Caco-2 (cell line): ENCODE measurements at regions not wholly inside any gene's neighbourhood (a gene's known extent, or its start where the extent isn't known, plus 50 kb on each side); places are given as distances from the start of the nearest gene placed in this dataset.

Experiments
- BruUV-seq: library from RNA; stranded (reverse); fragments of 400-500 nt; replicated peaks from 2 replicates; lab custom pipeline; 2021; lab: Mats Ljungman, UMichigan
- CTCF ChIA-PET: fragments of 300-600 bp; sonication (Branson Sonifier 250); formaldehyde crosslinking; loops from one replicate; lab custom pipeline; 2022; ENCODE audit warnings: antibody characterized with exemption; lab: Charles Lee
- POLR2A ChIA-PET: fragments of 300-600 bp; sonication (Branson Sonifier 250); formaldehyde crosslinking; loops from one replicate; lab custom pipeline; 2022; ENCODE audit warnings: antibody characterized with exemption; lab: Charles Lee
- DNase-seq, 2 experiments: peaks; one replicate each; pipeline versions ENCODE4 v3.0.0 to v3.0.0-alpha.2; 2020 to 2022
- H3K27me3 ChIP-seq: replicated peaks from 2 replicates; pipeline ENCODE4 v1.6.0; 2011; ENCODE audit warnings: low read length; ENCODE audit not compliant: control insufficient read depth, insufficient read depth
- H3K36me3 ChIP-seq: 2 replicates; pipeline ENCODE4 v1.5.1; 2011; ENCODE audit warnings: low read length; ENCODE audit not compliant: control insufficient read depth, insufficient read depth
- H3K4me1 ChIP-seq: fragments of 250-450 bp; sonication (Bioruptor Pico); 2 replicates; pipeline ENCODE4 v1.5.1; 2020; ENCODE audit warnings: mild to moderate bottlenecking
- H3K4me3 ChIP-seq: 2 replicates; pipeline ENCODE4 v1.5.1; 2011; ENCODE audit warnings: low read depth, mild to moderate bottlenecking, control low read depth, low read length
- H3K9me3 ChIP-seq: fragments of 250-450 bp; sonication (Bioruptor Pico); 2 replicates; pipeline ENCODE4 v1.5.1; 2020; ENCODE audit warnings: mild to moderate bottlenecking, moderate library complexity
- H3K27ac Mint-ChIP-seq: one replicate; pipeline ENCODE4 v1.8.0; 2022; ENCODE audit warnings: mixed read lengths; ENCODE audit not compliant: unreplicated experiment
- H3K27me3 Mint-ChIP-seq: one replicate; pipeline ENCODE4 v1.8.0; 2022; ENCODE audit warnings: mixed read lengths; ENCODE audit not compliant: insufficient read depth, unreplicated experiment
- H3K36me3 Mint-ChIP-seq: one replicate; pipeline ENCODE4 v1.8.0; 2022; ENCODE audit warnings: mild to moderate bottlenecking, mixed read lengths; ENCODE audit not compliant: insufficient read depth, unreplicated experiment
- H3K4me1 Mint-ChIP-seq: one replicate; pipeline ENCODE4 v1.8.0; 2022; ENCODE audit warnings: low read depth, mixed read lengths; ENCODE audit not compliant: unreplicated experiment
- H3K4me3 Mint-ChIP-seq: one replicate; pipeline ENCODE4 v1.8.0; 2022; ENCODE audit warnings: mild to moderate bottlenecking, moderate library complexity, mixed read lengths; ENCODE audit not compliant: unreplicated experiment
- H3K9me3 Mint-ChIP-seq: one replicate; pipeline ENCODE4 v1.8.0; 2022; ENCODE audit warnings: mixed read lengths; ENCODE audit not compliant: unreplicated experiment
- CTCF ChIP-seq, 2 experiments: fragments of 200-600 bp in 1 of 2; IDR thresholded peaks; 1 replicate in 1 of 2; 2 replicates in 1 of 2; pipeline versions ENCODE4 v1.5.1 to v1.8.0; 2011 to 2022; ENCODE audit warnings: antibody characterized with exemption in 1 of 2, control low read depth in 1 of 2, inconsistent platforms in 1 of 2, low read depth in 1 of 2, low read length in 1 of 2, mild to moderate bottlenecking in 1 of 2, moderate library complexity in 1 of 2; ENCODE audit not compliant: insufficient read depth in 1 of 2, severe bottlenecking in 1 of 2, unreplicated experiment in 1 of 2
- intact Hi-C: fragments of 100-400 bp; cut with micrococcal nuclease; formaldehyde crosslinking; loops from one replicate; pipeline ENCODE4 v1.10.0; 2022; ENCODE audit not compliant: unreplicated experiment

DNA sequence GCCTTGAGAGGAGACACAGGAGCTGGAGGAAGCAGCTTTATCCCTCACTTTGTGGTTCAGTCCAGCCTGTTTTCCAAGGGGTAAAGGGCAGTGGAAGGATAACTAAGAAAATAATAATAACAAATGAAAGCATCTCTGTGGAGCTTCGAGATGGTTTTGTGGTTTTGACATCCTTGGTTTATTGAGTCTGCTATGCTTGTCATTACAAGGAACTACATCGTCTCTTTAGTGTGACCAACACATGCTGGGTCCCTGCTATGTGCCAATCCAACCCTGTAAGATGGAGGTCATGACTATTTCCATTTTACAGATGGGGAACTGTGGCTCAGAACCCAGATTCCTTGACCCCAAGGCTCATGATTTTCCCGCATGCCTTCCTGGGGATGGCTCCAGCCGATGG, 124.8 kb downstream of the MRM1 start:
- no peaks in the 10 kb centered on the region for H3K36me3 Mint-ChIP-seq
- Histone ChIP-seq H3K27me3 (peaks cover 4% of the 10 kb centered on the region), H3K4me3 (no peak overlapping the region), H3K4me1 (no peaks in the 10 kb centered on the region), H3K9me3 (no peaks in the 10 kb centered on the region), H3K36me3 (no peaks in the 10 kb centered on the region)
- no peaks in the 10 kb centered on the region for H3K9me3 Mint-ChIP-seq
- intact Hi-C loops = loop anchor here (10.0 kb wide), 2 partner anchors 59 to 319 kb away; no protein-coding TSS in a partner anchor
- H3K27me3 Mint-ChIP-seq = peaks cover 23% of the 10 kb centered on the region
- TF ChIP-seq CTCF (IDR thresholded peaks at IDR 0.05; ENCODE audit: insufficient read depth in 1 of 2, low read depth in 1 of 2, low read length in 1 of 2, severe bottlenecking in 1 of 2, unreplicated experiment in 1 of 2) = no peak
- ChIA-PET CTCF (no interaction called here), POLR2A (no interaction called here)
- H3K27ac Mint-ChIP-seq = no peak overlapping the region
- no peak overlapping the region for H3K4me3 Mint-ChIP-seq
- no peak for DNase-seq
- BruUV-seq = no TSS peak
- no peaks in the 10 kb centered on the region for H3K4me1 Mint-ChIP-seq

GRCh38 chr17:36727052-36727451, 125.7 kb downstream of the MRM1 start:
- no TSS peak for BruUV-seq
- H3K36me3 ChIP-seq = no peaks in the 10 kb centered on the region
- Mint-ChIP-seq H3K4me1 (no peaks in the 10 kb centered on the region), H3K27ac (no peak overlapping the region), H3K36me3 (no peaks in the 10 kb centered on the region), H3K9me3 (no peaks in the 10 kb centered on the region), H3K4me3 (no peak overlapping the region), H3K27me3 (peaks cover 25% of the 10 kb centered on the region)
- POLR2A ChIA-PET = no interaction called here
- no peak overlapping the region for H3K4me3 ChIP-seq
- no peak for TF ChIP-seq CTCF (IDR thresholded peaks at IDR 0.05; ENCODE audit: insufficient read depth in 1 of 2, low read depth in 1 of 2, low read length in 1 of 2, severe bottlenecking in 1 of 2, unreplicated experiment in 1 of 2)
- CTCF ChIA-PET = interaction anchor here (0.6 kb wide), 1 partner anchor 124 kb away, joined by 7 read pairs; no protein-coding TSS in a partner anchor
- peaks cover 4% of the 10 kb centered on the region for H3K27me3 ChIP-seq
- no peaks in the 10 kb centered on the region for H3K9me3 ChIP-seq
- intact Hi-C loops = loop anchor here (10.0 kb wide), 2 partner anchors 58 to 318 kb away; no protein-coding TSS in a partner anchor
- DNase-seq = no peak
- H3K4me1 ChIP-seq = no peaks in the 10 kb centered on the region

DNA sequence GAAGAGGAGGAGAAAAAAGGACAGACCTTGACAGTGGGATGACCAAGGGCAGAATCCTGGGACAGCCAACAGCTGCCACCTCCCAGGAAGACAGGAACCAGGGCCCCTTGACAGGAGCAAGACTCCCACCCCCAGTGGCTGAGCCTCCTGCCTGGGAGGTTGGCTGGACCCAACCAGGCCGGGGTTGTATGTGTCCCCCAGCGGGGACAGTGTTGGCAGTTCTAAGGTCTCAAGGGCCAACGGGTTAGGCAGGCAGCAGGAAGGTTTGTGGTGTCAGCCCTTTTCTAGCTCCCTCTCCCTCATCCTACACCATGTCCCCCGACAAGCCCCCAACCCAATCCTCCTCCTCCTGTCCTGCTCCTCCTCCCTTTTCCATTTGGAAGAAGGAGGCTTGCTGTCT, 126.2 kb downstream of the MRM1 start:
- H3K9me3 Mint-ChIP-seq = no peaks in the 10 kb centered on the region
- no peaks in the 10 kb centered on the region for H3K36me3 Mint-ChIP-seq
- Histone ChIP-seq H3K27me3 (peaks cover 4% of the 10 kb centered on the region), H3K9me3 (no peaks in the 10 kb centered on the region), H3K4me1 (no peaks in the 10 kb centered on the region), H3K4me3 (no peak overlapping the region), H3K36me3 (no peaks in the 10 kb centered on the region)
- no peak for DNase-seq
- no peak for TF ChIP-seq CTCF (IDR thresholded peaks at IDR 0.05; ENCODE audit: insufficient read depth in 1 of 2, low read depth in 1 of 2, low read length in 1 of 2, severe bottlenecking in 1 of 2, unreplicated experiment in 1 of 2)
- POLR2A ChIA-PET = no interaction called here
- no peak overlapping the region for H3K4me3 Mint-ChIP-seq
- H3K27me3 Mint-ChIP-seq = peaks cover 29% of the 10 kb centered on the region
- CTCF ChIA-PET = no interaction called here
- BruUV-seq = no TSS peak
- no peaks in the 10 kb centered on the region for H3K4me1 Mint-ChIP-seq
- no peak overlapping the region for H3K27ac Mint-ChIP-seq
- intact Hi-C loops = loop anchor here (10.0 kb wide), 2 partner anchors 57 to 317 kb away; no protein-coding TSS in a partner anchor
